Lower leg skin (tissue), 4 donors: ENCODE measurements at regions not wholly inside any gene's neighbourhood (a gene's known extent, or its start where the extent isn't known, plus 50 kb on each side); places are given as distances from the start of the nearest gene placed in this dataset.

Experiments used
- DNase-seq, 2 donors: peaks; one replicate each; pipeline ENCODE4 v3.0.0-alpha.2; 2019; ENCODE audit warnings: low spot score in 2 of 2
- H3K4me3 ChIP-seq: fragments of 200-600 bp; sonication (generic); 2 replicates; pipeline ENCODE4 v1.5.1; 2017; ENCODE audit warnings: mild to moderate bottlenecking, low read depth; ENCODE audit not compliant: poor library complexity, severe bottlenecking
- POLR2A ChIP-seq, 2 donors: fragments of 450-650 bp; IDR thresholded peaks; one replicate each; pipeline ENCODE4 v1.6.1; 2016 to 2017; ENCODE audit warnings: antibody characterized with exemption in 2 of 2, mild to moderate bottlenecking in 1 of 2, moderate library complexity in 1 of 2
- WGBS, 2 donors: methylation state at CpG; one replicate each; pipeline ENCODE4 v1.1.5; 2018; 5-methylcytosine and 5-hydroxymethylcytosine counted together
- intact Hi-C: fragments of 100-400 bp; cut with DNase I; formaldehyde crosslinking; loops from one replicate; pipeline ENCODE4 v1.15.0; 2023; ENCODE audit warnings: low total_unique reads
- TF ChIP-seq, protein P1 (sequence below), 3 donors: fragments of 450-650 bp; IDR thresholded peaks; one replicate each; pipeline ENCODE4 v1.5.1; 2016; ENCODE audit warnings: antibody characterized with exemption in 3 of 3, mild to moderate bottlenecking in 3 of 3, moderate library complexity in 2 of 3

DNA sequence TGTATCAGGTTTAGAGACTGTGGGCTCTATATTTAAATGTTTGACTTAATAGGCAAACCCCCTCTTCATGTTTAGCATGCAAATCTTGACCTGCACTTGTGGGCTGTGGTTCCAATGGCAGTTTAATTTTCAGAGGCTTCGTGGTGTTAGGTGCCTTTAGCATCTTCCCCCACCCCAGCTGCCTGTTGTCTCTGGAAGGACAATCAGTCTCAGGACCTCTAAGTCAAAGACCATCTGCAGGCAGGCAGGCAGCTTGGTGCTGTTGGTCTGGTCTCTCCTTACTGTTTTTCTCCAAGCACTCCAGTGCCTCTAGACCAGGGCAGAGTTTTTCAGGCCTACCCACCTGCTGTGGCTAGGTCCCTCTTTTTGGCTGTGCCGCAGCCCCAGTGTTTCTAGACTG lies 990.4 kb downstream of the CDH11 start:
- TF ChIP-seq, protein P1, sequence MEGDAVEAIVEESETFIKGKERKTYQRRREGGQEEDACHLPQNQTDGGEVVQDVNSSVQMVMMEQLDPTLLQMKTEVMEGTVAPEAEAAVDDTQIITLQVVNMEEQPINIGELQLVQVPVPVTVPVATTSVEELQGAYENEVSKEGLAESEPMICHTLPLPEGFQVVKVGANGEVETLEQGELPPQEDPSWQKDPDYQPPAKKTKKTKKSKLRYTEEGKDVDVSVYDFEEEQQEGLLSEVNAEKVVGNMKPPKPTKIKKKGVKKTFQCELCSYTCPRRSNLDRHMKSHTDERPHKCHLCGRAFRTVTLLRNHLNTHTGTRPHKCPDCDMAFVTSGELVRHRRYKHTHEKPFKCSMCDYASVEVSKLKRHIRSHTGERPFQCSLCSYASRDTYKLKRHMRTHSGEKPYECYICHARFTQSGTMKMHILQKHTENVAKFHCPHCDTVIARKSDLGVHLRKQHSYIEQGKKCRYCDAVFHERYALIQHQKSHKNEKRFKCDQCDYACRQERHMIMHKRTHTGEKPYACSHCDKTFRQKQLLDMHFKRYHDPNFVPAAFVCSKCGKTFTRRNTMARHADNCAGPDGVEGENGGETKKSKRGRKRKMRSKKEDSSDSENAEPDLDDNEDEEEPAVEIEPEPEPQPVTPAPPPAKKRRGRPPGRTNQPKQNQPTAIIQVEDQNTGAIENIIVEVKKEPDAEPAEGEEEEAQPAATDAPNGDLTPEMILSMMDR (IDR thresholded peaks at IDR 0.05) = no peak
- no peak for TF ChIP-seq POLR2A (IDR thresholded peaks at IDR 0.05)
- H3K4me3 ChIP-seq = no peak overlapping the region
- intact Hi-C loops = no loop called here
- 84 to 90% methylated on average over 2 of the region's 2 CpGs for WGBS, 2 donors
- DNase-seq = no peak

DNA sequence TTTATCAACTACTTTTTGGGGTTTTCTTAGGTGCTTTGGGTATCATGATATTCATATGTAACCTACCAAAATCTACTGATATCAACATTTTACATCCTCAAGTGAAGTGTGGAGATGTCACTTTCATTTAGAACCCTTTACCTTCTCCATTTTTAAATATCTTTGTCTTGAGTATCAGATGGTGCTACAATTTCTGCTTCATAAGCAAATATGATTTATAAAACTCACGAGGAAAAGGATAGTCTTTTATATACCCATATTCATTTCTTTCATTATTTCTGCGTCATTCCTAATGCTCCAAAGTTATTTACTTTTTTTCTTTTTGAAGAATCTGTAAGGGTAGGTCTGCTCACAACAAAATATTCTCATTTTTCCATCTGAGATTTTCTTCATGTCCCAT lies 991.7 kb downstream of the CDH11 start:
- no peak for DNase-seq
- intact Hi-C loops = no loop called here
- TF ChIP-seq, protein P1 (IDR thresholded peaks at IDR 0.05) = no peak
- TF ChIP-seq POLR2A (IDR thresholded peaks at IDR 0.05) = no peak
- H3K4me3 ChIP-seq = no peak overlapping the region
- WGBS, 2 donors = 90 to 93% methylated on average over 2 of the region's 2 CpGs

DNA sequence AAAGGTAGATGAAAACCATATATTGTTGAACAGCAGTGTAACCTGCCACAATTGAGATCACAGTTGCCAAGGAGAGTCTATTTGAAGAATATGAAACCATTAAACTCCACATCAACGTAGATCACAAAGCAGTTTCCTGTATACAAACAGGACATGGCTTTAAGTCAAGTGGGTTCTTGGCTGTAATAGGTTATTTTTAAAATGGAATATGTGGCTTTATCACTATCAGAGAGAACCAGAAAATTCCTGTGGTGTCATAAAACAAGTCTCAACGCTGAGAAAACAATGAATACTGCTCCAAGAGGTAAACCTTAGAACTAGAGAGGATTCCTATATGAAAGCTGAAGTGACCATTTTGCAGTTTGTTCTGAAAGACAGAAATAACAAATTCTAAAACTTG lies 999.7 kb downstream of the CDH11 start:
- intact Hi-C loops = no loop called here
- WGBS, 2 donors = 32 to 34% methylated on average over 2 of the region's 2 CpGs
- H3K4me3 ChIP-seq = no peak overlapping the region
- no peak for TF ChIP-seq POLR2A (IDR thresholded peaks at IDR 0.05)
- TF ChIP-seq, protein P1 (IDR thresholded peaks at IDR 0.05) = no peak
- no peak for DNase-seq

DNA sequence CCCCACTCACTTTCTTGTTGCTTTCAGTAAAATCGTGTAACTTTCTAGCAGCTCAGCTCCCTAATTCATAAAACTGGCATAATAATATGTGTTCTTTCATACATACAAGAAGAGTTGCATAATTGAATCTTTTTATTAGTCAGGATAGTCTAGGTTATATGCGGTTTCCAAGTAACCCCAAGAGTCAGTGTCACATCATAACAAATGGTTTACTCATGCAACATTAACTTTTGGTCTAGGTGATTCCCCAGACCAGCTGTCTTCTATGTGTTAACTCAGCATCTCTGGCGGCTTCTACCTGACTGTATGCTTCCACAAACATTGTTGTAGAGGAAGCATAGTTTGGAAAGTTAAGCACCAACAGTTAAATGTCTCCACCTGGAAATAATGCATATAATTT lies 1000.4 kb downstream of the CDH11 start:
- intact Hi-C loops = no loop called here
- no peak for TF ChIP-seq POLR2A (IDR thresholded peaks at IDR 0.05)
- TF ChIP-seq, protein P1 (IDR thresholded peaks at IDR 0.05) = no peak
- DNase-seq = no peak

DNA sequence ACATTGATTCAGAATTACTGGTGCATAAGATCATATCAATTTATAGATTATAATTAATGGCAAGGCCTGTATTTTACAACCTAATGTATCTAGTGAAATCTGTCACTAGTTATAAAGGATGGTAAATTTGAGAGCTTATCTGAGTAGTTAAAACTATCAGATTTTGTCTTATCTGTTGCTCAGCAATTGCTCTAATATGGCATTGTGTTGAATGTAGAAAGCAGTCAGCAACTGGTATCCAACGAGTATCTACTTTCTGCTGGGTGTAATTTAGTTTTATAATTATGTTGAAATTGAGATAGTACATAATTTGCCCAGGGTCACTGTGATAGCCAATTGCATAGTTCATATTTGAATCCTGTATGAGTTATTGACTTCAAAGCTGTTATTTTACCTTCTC lies 1005.7 kb downstream of the CDH11 start:
- intact Hi-C loops = no loop called here
- TF ChIP-seq POLR2A (IDR thresholded peaks at IDR 0.05) = no peak
- TF ChIP-seq, protein P1 (IDR thresholded peaks at IDR 0.05) = no peak
- WGBS, 2 donors = 82 to 88% methylated on average over 1 of the region's 1 CpG
- H3K4me3 ChIP-seq = no peak overlapping the region
- DNase-seq = no peak

More for the DNA sequence above, 1000.4 kb downstream of the CDH11 start:
- 69 to 72% methylated on average over 3 of the region's 3 CpGs for WGBS, 2 donors
- H3K4me3 ChIP-seq = no peak overlapping the region

DNA sequence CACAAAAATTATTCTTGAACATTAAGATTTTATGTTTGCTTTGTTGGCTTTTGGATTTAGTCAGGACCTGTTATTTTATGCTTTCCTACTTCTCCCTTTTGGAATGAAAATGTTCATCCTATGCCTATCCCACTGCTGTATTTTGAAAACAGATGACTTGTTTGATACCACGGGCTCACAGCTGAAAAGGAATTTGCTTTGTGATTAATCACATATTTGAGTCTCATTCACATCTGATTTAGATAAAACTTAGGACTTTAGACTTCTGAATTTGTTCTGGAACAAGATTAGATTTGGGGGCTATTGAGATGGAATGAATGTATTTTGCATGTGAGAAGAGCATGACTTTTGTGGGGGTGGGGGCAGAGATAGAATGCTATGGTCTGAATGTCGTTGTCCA lies 1012.6 kb downstream of the CDH11 start:
- no peak overlapping the region for H3K4me3 ChIP-seq
- TF ChIP-seq, protein P1 (IDR thresholded peaks at IDR 0.05) = no peak
- TF ChIP-seq POLR2A (IDR thresholded peaks at IDR 0.05) = no peak
- intact Hi-C loops = no loop called here
- 54 to 64% methylated on average over 2 of the region's 2 CpGs for WGBS, 2 donors
- DNase-seq = no peak
